ENCODE measurements at regions not wholly inside any gene's neighbourhood (a gene's known extent, or its start where the extent isn't known, plus 50 kb on each side); places are given as distances from the start of the nearest gene placed in this dataset.

DNA sequence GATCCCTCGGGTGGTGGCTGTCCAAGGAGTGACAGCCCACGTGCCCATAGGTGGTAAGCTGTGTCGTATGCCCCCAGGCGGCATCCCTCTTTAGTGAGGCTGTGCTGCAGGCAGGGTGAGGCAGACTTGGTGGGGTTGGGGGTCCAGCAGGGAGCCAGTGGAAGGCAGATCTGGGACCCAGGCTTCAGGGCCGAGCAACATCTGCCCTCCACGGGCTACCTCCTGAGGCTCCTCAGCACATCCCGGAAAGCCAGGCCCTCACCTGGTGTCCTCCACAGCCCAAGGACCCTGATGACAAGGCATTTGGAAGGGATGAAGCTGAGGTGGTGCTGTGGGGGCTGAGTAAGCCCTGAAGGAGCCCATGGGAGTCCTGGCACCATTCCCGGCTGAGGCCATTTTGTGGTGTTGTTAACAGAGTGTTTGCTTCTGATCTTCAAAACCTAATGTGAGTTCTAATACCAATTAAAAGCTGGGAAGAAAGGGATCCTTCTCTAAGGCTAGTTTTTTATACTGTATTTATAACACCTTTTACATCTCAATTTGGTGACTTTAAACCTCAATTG lies 295.8 kb upstream of the IRX2 start:
- DNase-seq: no peak
- ATAC-seq: no peak

DNA sequence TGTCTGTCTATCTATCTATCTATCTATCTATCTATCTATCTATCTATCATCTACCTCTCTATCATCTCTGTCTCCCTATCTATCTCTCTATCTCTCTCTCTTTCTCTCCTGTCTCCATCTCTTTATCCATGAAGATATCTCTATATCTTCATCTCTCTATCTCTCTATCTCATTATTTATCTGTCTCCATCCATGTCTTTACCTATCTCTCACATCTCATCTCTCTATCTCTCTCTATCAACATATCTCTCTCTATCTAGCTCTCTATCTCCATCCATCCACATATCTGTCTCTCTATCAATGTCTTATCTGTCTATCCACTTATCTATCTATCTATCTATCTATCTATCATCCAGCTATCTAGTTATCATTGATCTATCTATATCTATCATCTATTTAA lies 292.1 kb upstream of the IRX2 start:
- no peak for ATAC-seq
- no peak for DNase-seq

- ATAC-seq: no peak
- no peak for DNase-seq
Measured at GRCh38 chr5:3041001-3041400, 289.5 kb upstream of the IRX2 start.

GRCh38 chr5:3036041-3036788 lies 284.7 kb upstream of the IRX2 start:
- no peak for DNase-seq
- ATAC-seq: no peak

DNA sequence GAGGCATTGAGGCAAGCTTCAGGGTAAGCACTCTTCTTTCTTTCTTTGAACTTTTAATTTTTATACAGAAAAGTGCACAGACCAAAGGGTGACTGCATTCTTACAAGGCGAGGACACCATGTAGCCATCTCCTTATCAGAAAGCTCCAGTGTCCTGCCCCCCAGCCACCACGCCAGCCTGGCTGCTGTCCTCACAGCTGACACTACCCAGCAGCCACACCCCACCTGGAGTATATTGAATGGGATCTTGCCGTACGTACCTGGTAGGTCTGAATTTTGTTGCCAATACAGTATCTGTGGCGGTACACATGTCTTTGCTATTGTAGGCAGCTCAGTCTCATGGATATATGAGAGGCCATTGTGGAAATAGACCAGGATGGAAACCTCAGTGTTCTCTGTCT lies 284.0 kb upstream of the IRX2 start:
- no peak for DNase-seq
- no peak for ATAC-seq

GRCh38 chr5:3034881-3035280 lies 283.4 kb upstream of the IRX2 start:
- DNase-seq (no peak), ATAC-seq (no peak)

DNA sequence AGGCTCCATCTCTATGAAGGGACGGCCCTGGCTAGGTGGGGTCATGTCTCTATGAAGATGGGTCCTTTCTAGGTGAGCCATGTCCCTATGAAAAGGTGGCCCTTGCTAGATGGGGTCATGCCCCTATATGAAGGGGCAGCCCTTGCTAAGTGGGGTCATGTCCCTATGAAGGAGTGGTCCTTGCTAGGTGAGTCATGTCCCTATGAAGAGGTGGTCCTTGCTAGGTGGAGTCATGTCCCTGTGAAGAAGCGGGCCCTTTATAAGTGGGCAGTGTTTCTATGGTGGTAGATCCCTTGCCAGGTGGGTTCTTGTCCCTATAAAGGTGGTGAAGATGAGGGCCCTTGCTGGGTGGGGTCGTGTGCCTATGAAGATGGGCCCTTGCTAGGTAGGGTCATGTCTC lies 283.0 kb upstream of the IRX2 start:
- no peak for ATAC-seq

DNA sequence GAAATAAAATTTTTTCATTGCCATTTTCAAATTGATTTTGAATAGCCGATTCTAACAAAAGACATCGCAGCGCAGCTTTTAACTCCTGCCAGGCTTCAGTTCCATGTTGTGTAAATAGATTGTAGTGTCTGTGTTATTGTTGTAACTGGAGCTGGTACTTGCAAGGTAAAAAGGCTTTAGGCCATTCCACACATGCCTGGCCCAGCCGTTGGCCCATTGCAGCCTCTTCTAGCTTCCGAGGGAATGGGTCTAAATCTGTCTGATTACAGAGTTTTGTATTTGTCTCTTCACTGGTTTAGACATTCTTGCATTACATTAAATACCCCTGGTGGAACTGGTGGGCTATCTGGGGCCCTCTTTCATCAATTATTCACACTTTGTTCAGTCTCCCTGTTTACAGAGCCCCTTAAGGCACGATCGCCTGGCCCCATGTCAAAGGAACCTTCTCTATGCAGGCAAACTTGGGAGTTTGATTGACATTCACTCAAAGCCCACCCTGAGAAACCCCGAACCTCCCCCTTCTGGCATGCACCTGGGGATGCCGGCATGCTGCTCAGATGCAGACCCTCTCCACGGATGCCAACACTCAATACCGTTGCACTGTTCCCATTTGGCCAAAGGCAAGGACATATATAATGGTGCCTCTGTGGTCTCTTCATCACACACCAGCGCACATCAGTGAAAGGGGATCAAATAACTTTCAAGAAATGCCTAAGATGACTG lies 281.7 kb upstream of the IRX2 start:
- no peak for DNase-seq
- ATAC-seq: no peak

More for the DNA sequence above, 283.0 kb upstream of the IRX2 start:
- DNase-seq: no peak

DNA sequence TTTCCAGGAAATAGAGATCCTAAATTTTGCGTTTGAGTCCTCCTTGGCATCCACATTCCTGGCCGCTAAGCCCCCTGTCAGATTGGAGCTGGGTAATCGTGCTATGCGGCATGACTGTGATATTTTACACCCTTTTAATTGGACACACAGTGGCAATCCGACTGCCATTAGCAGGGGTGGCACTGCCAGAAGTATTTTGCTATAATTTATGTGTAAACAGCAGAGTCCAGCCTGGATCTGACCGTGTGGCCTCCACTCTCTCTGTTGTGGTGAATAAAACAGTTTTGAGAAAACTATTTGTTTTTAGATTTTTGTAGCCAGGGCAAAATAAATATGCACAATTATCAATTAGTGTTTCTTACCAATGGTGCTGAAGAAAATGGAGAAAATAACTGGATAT lies 281.0 kb upstream of the IRX2 start:
- DNase-seq: no peak
- no peak for ATAC-seq

DNA sequence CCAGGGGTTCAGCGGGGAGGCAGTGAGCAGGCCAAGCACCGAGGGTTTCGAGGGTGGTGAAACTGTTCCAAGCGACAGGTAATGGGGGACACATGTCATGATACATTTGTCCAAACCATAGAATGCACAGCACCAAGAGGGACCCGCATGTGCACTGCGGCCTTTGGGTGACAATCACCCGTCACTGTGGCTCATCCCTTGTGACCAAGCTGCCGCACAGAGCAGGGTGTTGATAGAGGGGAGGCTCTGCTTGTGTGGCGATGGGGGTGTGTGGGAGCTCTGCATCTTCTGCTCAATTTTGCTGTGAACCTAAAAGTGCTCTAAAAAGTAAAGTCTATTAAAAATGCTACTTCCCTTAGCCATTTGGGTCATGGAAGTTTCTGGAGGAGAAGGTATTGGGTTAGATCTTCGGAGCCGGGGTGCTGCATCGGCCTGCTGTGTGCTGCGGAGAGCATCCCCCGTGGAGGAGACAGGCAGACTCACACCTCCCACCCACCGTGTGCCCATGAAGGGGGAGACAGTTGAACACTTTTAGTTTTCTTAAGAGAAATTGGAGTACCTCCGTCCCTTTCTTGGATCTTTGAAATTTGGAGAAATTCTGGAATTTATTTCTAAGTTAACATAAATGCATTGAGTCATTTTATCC lies 280.4 kb upstream of the IRX2 start:
- ATAC-seq (no peak), DNase-seq (no peak)

DNA sequence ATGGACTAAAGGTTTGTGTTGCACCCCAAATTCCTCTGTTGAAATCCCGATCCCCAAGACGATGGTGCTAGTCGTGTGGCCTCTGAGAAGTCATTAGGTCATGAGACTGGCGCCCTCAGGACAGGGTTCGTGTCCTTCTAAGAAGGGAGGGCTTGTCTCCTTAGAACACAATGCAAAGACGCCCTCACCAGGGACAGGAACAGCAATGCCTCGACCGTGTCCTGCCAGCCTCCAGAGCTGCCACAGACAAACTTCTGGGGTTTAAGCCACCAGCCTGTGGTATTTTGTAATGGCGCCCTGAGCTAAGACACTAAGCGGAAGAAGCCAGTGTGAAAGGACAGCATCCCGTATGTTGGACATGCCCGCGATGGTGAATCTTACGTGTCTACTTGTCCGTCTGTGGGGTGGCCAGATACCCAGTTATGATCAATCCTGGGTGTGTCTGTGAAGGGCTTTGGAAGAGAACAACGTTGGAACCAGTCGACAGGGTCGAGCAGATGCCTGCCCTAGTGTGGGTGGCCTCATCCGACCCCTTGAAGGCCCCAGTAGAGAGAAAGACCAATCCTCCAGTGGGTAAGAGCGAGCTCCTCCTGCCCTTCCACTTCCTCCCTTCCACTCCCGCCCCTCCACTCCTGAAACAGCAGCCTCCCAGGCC lies 279.2 kb upstream of the IRX2 start:
- DNase-seq (no peak), ATAC-seq (no peak)

DNA sequence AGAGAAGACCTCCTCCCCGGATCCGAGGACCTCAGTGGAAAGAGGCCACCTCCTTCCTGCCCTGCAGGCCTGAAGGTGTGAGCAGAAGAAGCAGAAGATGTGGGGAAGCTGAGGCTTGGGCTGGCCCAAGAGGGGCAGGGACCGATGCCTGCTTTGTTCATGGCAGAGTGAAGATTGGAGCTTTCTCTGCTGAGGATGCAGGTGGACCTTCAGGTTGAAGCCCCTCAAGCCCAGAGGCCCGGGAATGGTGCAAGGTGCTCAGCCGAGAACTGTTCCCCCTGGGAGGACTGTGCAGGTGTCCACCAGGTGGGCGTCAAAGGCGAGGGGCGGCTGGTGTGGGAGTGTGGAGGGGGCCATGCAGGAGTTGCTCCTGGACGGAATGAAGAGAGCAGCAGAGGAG lies 277.9 kb upstream of the IRX2 start:
- ATAC-seq (no peak), DNase-seq (no peak)

DNA sequence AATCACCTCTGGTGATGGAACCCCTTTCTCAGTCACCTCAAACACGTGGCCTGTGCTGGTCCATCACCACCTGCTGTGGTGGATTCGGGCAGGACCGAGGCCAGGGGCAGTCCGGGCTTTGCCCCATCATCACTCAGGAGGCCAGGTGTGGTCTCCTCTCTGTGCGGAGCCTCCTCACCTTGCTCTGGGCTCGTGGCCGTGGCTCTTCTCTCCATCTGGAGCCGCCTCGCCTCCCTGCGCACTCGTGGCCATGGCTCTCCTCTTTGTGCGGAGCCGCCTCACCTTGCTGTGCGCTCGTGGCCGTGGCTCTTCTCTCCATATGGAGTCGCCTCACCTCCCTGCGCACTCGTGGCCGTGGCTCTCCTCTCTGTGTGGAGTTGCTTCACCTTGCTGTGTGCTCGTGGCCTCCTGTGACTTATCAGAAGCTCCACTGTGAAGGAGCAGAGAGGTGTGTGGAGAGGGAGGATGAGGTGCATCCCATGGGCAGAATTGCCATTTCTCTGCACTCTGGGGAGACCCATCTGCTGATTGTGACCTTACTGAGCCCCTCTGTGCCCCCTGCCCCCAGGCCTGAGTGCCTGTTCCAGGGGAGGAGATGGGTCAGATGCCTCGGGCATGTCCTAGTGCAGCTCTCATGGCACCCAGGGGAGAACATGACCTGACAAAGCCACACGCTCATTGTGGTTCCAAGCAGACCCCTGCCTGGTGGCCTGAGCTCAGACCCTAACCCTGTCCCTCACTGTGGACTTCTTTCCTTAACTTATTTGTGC lies 276.6 kb upstream of the IRX2 start:
- DNase-seq (no peak), ATAC-seq (no peak)

DNA sequence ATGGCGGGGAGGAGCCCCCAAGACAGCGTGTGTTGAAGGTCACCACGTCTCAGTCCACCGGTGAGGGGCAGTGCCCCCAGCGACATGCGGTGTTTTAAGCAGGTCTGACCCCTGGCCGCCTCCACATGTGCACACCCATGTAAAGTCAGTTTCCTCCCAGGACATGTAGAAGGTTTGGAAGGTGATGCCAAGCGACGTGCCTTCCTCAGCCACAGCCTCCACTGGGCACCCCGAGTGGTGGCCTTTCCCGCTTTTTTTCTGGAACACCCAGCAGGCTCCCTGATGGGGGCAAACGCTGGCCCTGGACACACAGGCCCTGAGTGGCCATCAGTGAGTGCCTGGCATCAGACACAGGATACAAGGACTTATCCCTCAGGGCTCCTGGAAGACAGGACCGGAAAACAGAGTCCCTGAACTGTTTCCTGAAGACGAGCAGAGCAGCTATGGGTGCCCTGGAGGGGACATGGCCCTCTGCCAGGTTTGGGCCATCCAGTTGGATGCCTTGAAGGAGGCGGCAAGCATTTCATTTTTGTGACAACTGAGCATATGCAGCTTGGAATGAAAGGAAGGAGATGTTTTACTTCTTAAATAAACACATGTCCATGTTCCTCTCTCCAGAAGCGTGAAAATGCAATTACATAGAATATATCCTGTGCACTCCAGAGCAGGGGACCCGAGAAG lies 275.8 kb upstream of the IRX2 start:
- ATAC-seq: no peak

GRCh38 chr5:3026651-3027050 lies 275.2 kb upstream of the IRX2 start:
- ATAC-seq: no peak
- DNase-seq: no peak

More for the DNA sequence above, 275.8 kb upstream of the IRX2 start:
- DNase-seq: no peak

DNA sequence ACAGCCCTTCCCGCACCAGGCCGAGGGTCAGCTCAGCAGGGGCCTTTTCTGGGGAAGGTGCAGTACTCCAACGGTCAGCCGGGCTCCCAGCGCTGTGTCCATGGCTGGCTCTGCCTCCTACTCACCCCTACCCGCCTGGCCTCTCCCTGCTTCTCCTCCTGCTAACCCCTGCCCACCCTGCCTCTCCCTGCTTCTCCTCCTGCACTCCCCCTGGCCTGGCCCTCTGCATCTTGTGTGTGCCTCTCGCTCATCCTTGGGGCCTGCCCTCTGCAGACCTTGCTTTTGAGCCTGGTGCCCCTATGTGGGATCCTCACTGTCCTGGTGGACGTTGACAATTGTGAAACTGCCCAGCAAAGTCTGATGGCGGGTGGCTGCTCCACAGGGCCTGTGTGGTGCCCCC lies 274.6 kb upstream of the IRX2 start:
- no peak for ATAC-seq
- no peak for DNase-seq

DNA sequence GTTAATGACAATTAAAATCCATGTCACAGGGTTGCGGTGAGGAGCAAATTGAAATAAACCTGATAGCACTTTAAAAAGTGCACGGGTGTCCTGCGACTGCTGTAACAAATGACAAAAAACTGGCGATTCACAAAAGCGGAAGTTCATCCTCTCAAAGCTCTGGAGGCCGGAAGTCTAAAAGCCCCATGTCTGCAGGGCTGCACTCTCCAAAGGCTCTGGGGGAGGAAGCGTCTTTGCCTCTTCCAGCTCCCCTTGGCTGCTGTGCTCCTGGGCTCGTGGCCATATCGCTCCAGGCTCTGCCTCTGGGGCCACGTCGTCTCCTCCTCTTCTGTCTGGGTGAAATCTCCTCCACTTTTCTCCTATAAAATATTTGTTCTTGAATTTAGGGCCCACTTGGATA lies 273.9 kb upstream of the IRX2 start:
- ATAC-seq (no peak), DNase-seq (no peak)

- ATAC-seq (no peak), DNase-seq (no peak)
Measured at GRCh38 chr5:3024976-3025375, 273.5 kb upstream of the IRX2 start.

GRCh38 chr5:3024554-3024953 lies 273.1 kb upstream of the IRX2 start:
- ATAC-seq: no peak

DNA sequence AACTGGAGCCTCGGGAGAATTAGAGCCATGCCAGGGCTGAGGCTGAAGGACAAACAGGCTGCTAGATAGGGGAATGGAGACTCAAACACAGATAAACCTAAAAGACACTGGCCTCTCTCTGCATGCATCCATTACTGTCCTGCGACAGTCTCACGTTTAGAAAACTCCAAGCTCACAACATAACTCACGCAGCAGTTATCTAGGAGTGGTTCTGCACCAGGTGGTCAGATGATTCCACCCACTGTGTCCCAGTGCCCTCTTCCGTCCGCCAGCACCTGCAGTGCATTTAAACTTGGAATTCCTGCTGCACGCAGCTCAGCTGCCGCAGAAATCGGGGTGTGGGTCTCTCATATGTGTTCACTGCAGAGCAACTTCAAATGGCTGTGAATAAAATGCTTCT lies 272.6 kb upstream of the IRX2 start:
- ATAC-seq: no peak
- DNase-seq: no peak

More at GRCh38 chr5:3024554-3024953, 273.1 kb upstream of the IRX2 start:
- DNase-seq: no peak

GRCh38 chr5:3023656-3024055 lies 272.2 kb upstream of the IRX2 start:
- no peak for DNase-seq
- ATAC-seq: no peak

Measured in stimulated activated naive CD8-positive, alpha-beta T cell treated with anti-CD3 and anti-CD28 coated beads, Interleukin-15, Interleukin-2, amounts not matched to agents 100 U/mL and 50 U/mL, for 24 hours (primary cell).